HCT116 (cell line): ENCODE measurements at regions not wholly inside any gene's neighbourhood (a gene's known extent, or its start where the extent isn't known, plus 50 kb on each side); places are given as distances from the start of the nearest gene placed in this dataset.

Experiments used
- ATAC-seq: fragments of 200-7000 bp; cut with Tn5 transposase; 2 replicates; pipeline ENCODE4 v1.9.1; 2020; ENCODE audit warnings: mild to moderate bottlenecking, moderate library complexity
- BruUV-seq: library from RNA; stranded (reverse); fragments of 400-500 nt; replicated peaks from 2 replicates; lab custom pipeline; 2021; lab: Mats Ljungman, UMichigan
- CTCF ChIA-PET: fragments of 300-600 bp; sonication (Branson Sonifier 250); formaldehyde crosslinking; loops from one replicate; lab custom pipeline; 2021; ENCODE audit warnings: antibody characterized with exemption; lab: Charles Lee
- POLR2A ChIA-PET: fragments of 300-600, 350-600 bp; sonication (Branson Sonifier 250); formaldehyde crosslinking; loops from one replicate; lab custom pipeline; 2021; ENCODE audit warnings: antibody characterized with exemption; lab: Charles Lee
- RAD21 ChIA-PET, 2 experiments: fragments of 300-600 bp; sonication (Branson Sonifier 250); formaldehyde crosslinking; loops; one replicate each; lab custom pipeline; 2023; ENCODE audit warnings: low total read pairs in 2 of 2; ENCODE audit not compliant: uncharacterized antibody in 2 of 2, unreplicated experiment in 2 of 2, low non-redundant PET in 1 of 2; lab: Charles Lee
- DNase-seq: peaks from one replicate; pipeline ENCODE4 v3.0.0-alpha.2; 2010; ENCODE audit warnings: low read depth, low spot score
- H2AFZ ChIP-seq: fragments of 200-600 bp; shearing (Covaris generic), sonication (generic); 2 replicates; pipeline ENCODE4 v1.6.1; 2017; ENCODE audit warnings: low read depth, mixed run types, mixed read lengths, antibody characterized with exemption, low read length; ENCODE audit not compliant: poor library complexity, severe bottlenecking
- H3K27ac ChIP-seq: 2 replicates; pipeline ENCODE4 v1.5.1; 2012; ENCODE audit warnings: low read depth, low read length
- H3K27me3 ChIP-seq: fragments of 200-600 bp; sonication (generic); 2 replicates; pipeline ENCODE4 v1.6.1; 2016; ENCODE audit warnings: mixed run types, low read length, mixed read lengths; ENCODE audit not compliant: insufficient read depth
- H3K36me3 ChIP-seq, 2 experiments: fragments of 200-500 bp in 1 of 2; fragments of 200-600 bp in 1 of 2; sonication (Bioruptor generic) in 1 of 2; sonication (generic) in 1 of 2; 2 replicates each; pipeline versions ENCODE4 v1.5.1 to v1.6.1; 2014 to 2016; ENCODE audit warnings: low read length in 2 of 2, inconsistent platforms in 1 of 2, mixed read lengths in 1 of 2, mixed run types in 1 of 2; ENCODE audit not compliant: insufficient read depth in 2 of 2, control insufficient read depth in 1 of 2
- H3K4me1 ChIP-seq, 2 experiments: fragments of 200-600 bp in 1 of 2; sonication (generic) in 1 of 2; 2 replicates each; pipeline versions ENCODE4 v1.5.1 to v1.6.1; 2012 to 2017; ENCODE audit warnings: low read length in 2 of 2, inconsistent platforms in 1 of 2, mild to moderate bottlenecking in 1 of 2, mixed read lengths in 1 of 2, mixed run types in 1 of 2, moderate library complexity in 1 of 2; ENCODE audit not compliant: insufficient read depth in 2 of 2, control insufficient read depth in 1 of 2
- H3K4me2 ChIP-seq: fragments of 200-600 bp; sonication (generic); 2 replicates; pipeline ENCODE4 v1.6.1; 2017; ENCODE audit warnings: mixed run types, low read length, mixed read lengths
- H3K4me3 ChIP-seq, 2 experiments: fragments of 200-600 bp in 1 of 2; sonication (generic) in 1 of 2; replicated peaks in 1 of 2; 2 replicates each; pipeline ENCODE4 v1.5.1; 2011 to 2016; ENCODE audit warnings: low read length in 2 of 2, control low read depth in 1 of 2, low read depth in 1 of 2, mild to moderate bottlenecking in 1 of 2, mixed read lengths in 1 of 2, mixed run types in 1 of 2
- H3K79me2 ChIP-seq: fragments of 200-600 bp; sonication (generic); 2 replicates; pipeline ENCODE4 v1.6.1; 2017; ENCODE audit warnings: mild to moderate bottlenecking, mixed run types, low read length, moderate library complexity, mixed read lengths; ENCODE audit not compliant: insufficient read depth
- H3K9ac ChIP-seq: fragments of 200-600 bp; sonication (generic); 2 replicates; pipeline ENCODE4 v1.6.1; 2016; ENCODE audit warnings: low read length, mixed read lengths
- H3K9me2 ChIP-seq: fragments of 200-600 bp; sonication (generic), shearing (Covaris generic); 2 replicates; pipeline ENCODE4 v1.6.1; 2017; ENCODE audit warnings: mixed run types, mild to moderate bottlenecking, moderate library complexity; ENCODE audit not compliant: insufficient read depth
- H3K9me3 ChIP-seq, 2 experiments: fragments of 200-500 bp in 1 of 2; fragments of 200-600 bp in 1 of 2; sonication (Bioruptor generic) in 1 of 2; sonication (generic) in 1 of 2; 2 replicates each; pipeline ENCODE4 v1.6.1; 2014 to 2017; ENCODE audit warnings: low read length in 2 of 2, mixed read lengths in 2 of 2, inconsistent platforms in 1 of 2, low read depth in 1 of 2, mild to moderate bottlenecking in 1 of 2, mixed run types in 1 of 2, moderate library complexity in 1 of 2; ENCODE audit not compliant: control insufficient read depth in 1 of 2, insufficient read depth in 1 of 2
- H4K20me1 ChIP-seq: fragments of 200-600 bp; sonication (generic), shearing (Covaris generic); 2 replicates; pipeline ENCODE4 v1.6.1; 2017; ENCODE audit warnings: mixed run types, mild to moderate bottlenecking, moderate library complexity; ENCODE audit not compliant: insufficient read depth
- CTCF ChIP-seq, 3 experiments: fragments of 200-600 bp in 1 of 3; sonication (generic) in 1 of 3; IDR thresholded peaks in 2 of 3; conservative IDR thresholded peaks in 1 of 3; 2 replicates each; pipeline ENCODE4 v1.5.1; 2012 to 2017; ENCODE audit warnings: low read depth in 2 of 3, low read length in 2 of 3, antibody characterized with exemption in 1 of 3, borderline replicate concordance in 1 of 3, control low read depth in 1 of 3, mild to moderate bottlenecking in 1 of 3, mixed read lengths in 1 of 3, mixed run types in 1 of 3, moderate library complexity in 1 of 3; ENCODE audit not compliant: insufficient read depth in 1 of 3
- EGR1 ChIP-seq: IDR thresholded peaks from 2 replicates; pipeline ENCODE4 v1.6.1; 2012; ENCODE audit warnings: low read depth
- EZH2 ChIP-seq: fragments of 200-600 bp; sonication (generic); IDR thresholded peaks from 2 replicates; pipeline ENCODE4 v1.6.1; 2017; ENCODE audit warnings: antibody characterized with exemption, mixed run types
- POLR2A ChIP-seq: IDR thresholded peaks from 2 replicates; pipeline ENCODE4 v1.7.0; 2011; ENCODE audit warnings: borderline replicate concordance; ENCODE audit not compliant: insufficient read depth, insufficient read length; ENCODE audit errors: extremely low read depth
- POLR2AphosphoS5 ChIP-seq: IDR thresholded peaks from 2 replicates; pipeline ENCODE4 v1.6.1; 2011; ENCODE audit warnings: mild to moderate bottlenecking, low read depth, low read length, moderate library complexity
- SRF ChIP-seq: IDR thresholded peaks from 2 replicates; pipeline ENCODE4 v1.6.1; 2012; ENCODE audit warnings: low read depth
- ZBTB33 ChIP-seq: IDR thresholded peaks from 2 replicates; pipeline ENCODE4 v1.6.1; 2011; ENCODE audit warnings: mild to moderate bottlenecking, low read length, moderate library complexity; ENCODE audit not compliant: insufficient replicate concordance; ENCODE audit errors: extremely low read depth
- ZNF274 ChIP-seq: fragments of 200-500 bp; sonication (Bioruptor generic); IDR thresholded peaks from 2 replicates; pipeline ENCODE4 v1.6.1; 2014; ENCODE audit warnings: mild to moderate bottlenecking, low read depth, low read length, inconsistent platforms
- intact Hi-C: fragments of 100-400 bp; cut with micrococcal nuclease; formaldehyde crosslinking; loops from 2 replicates; pipeline ENCODE4 v1.10.0; 2022

- ChIA-PET RAD21 (no interaction called here), CTCF (no interaction called here), POLR2A (no interaction called here)
- Histone ChIP-seq H3K4me1 (no peaks in the 10 kb centered on the region), H3K4me2 (no peak overlapping the region), H3K27ac (no peak overlapping the region), H3K27me3 (peaks cover 40% of the 10 kb centered on the region; the same call in 1 of the 2 replicates), H2AFZ (no peak overlapping the region), H3K4me3 (no peak overlapping the region), H3K9ac (no peak overlapping the region), H3K79me2 (no peaks in the 10 kb centered on the region), H4K20me1 (no peaks in the 10 kb centered on the region)
- no TSS peak for BruUV-seq
- DNase-seq: no peak
- no peak for ATAC-seq
- no peak for TF ChIP-seq SRF
- TF ChIP-seq POLR2AphosphoS5: no peak
- no peak for TF ChIP-seq ZNF274
- TF ChIP-seq EZH2: no peak
- TF ChIP-seq POLR2A: no peak
- TF ChIP-seq CTCF (IDR thresholded peaks at IDR 0.05 in 2 of 3, conservative IDR thresholded peaks at IDR 0.05 in 1 of 3; ENCODE audit: borderline replicate concordance in 1 of 3, insufficient read depth in 1 of 3, low read depth in 2 of 3, low read length in 2 of 3): no peak
- no peak for TF ChIP-seq ZBTB33
- no peak for TF ChIP-seq EGR1
- TF ChIP-seq, all 23 proteins: peak for 0
- no peaks in the 10 kb centered on the region for H3K36me3 ChIP-seq
- H3K9me3 ChIP-seq: no peaks in the 10 kb centered on the region
- intact Hi-C loops: no loop called here
- no peaks in the 10 kb centered on the region for H3K9me2 ChIP-seq
These were observed 305.8 kb downstream of the LRFN2 start for GRCh38 chr6:40281402-40281801.
